Choroid plexus epithelial cell (primary cell): ENCODE measurements at regions not wholly inside any gene's neighbourhood (a gene's known extent, or its start where the extent isn't known, plus 50 kb on each side); places are given as distances from the start of the nearest gene placed in this dataset.
"Not testable (repeated sequence)": the region's sequence is repeated elsewhere in the genome, so short reads cannot be mapped to it uniquely, and the experiment has no call there.

Experiments used
- DNase-seq: peaks from one replicate; pipeline ENCODE4 v3.0.0-alpha.2; 2010; ENCODE audit warnings: low read depth
- H3K4me3 ChIP-seq: 2 replicates; pipeline ENCODE4 v1.5.1; 2011; ENCODE audit warnings: low read depth, mild to moderate bottlenecking, control low read depth, low read length, moderate library complexity
- CTCF ChIP-seq: conservative IDR thresholded peaks from 2 replicates; pipeline ENCODE4 v1.5.1; 2011; ENCODE audit warnings: low read depth, mild to moderate bottlenecking, control low read depth, inconsistent platforms, low read length, moderate library complexity

- H3K4me3 ChIP-seq = no peak overlapping the region
- no peak for DNase-seq
- TF ChIP-seq CTCF = no peak
These were observed 78.9 kb upstream of the BEND6 start for GRCh38 chr6:56875961-56876360.

GRCh38 chr6:56875523-56875922, 79.4 kb upstream of the BEND6 start:
- no peak overlapping the region for H3K4me3 ChIP-seq
- DNase-seq = no peak
- TF ChIP-seq CTCF = no peak

- no peak for TF ChIP-seq CTCF
- DNase-seq = no peak
- H3K4me3 ChIP-seq = no peak overlapping the region
These were observed 80.6 kb upstream of the BEND6 start for GRCh38 chr6:56874328-56874727.

- H3K4me3 ChIP-seq, DNase-seq: not testable (repeated sequence)
These were observed 84.9 kb upstream of the BEND6 start for GRCh38 chr6:56870053-56870452.

GRCh38 chr6:56869346-56869745, 85.6 kb upstream of the BEND6 start:
- no peak for DNase-seq
- TF ChIP-seq CTCF = no peak
- no peak overlapping the region for H3K4me3 ChIP-seq

GRCh38 chr6:56868687-56869086, 86.2 kb upstream of the BEND6 start:
- TF ChIP-seq CTCF = no peak
- peak; percentile 93 for DNase-seq

GRCh38 chr6:56866917-56867522, 87.9 kb upstream of the BEND6 start:
- TF ChIP-seq CTCF = no peak
- peak; percentile 53 for DNase-seq
- H3K4me3 ChIP-seq = no peak overlapping the region

More at GRCh38 chr6:56868687-56869086, 86.2 kb upstream of the BEND6 start:
- no peak overlapping the region for H3K4me3 ChIP-seq
